Gastroesophageal sphincter (tissue), 4 donors: ENCODE measurements at regions not wholly inside any gene's neighbourhood (a gene's known extent, or its start where the extent isn't known, plus 50 kb on each side); places are given as distances from the start of the nearest gene placed in this dataset.

Source experiments
- ATAC-seq: fragments of 150-250 bp; one replicate; pipeline ENCODE4 v1.9.1; 2016; ENCODE audit warnings: mild to moderate bottlenecking, moderate library complexity
- H3K27ac ChIP-seq, 4 donors: fragments of 200-600 bp; sonication (generic) in 3 of 4; 1 replicate in 3 of 4; 2 replicates in 1 of 4; pipeline ENCODE4 v1.5.1; 2016 to 2019
- H3K27me3 ChIP-seq: fragments of 200-600 bp; sonication (generic); one replicate; pipeline ENCODE4 v1.5.1; 2019
- H3K36me3 ChIP-seq, 2 donors: fragments of 200-600 bp; sonication (generic); one replicate each; pipeline ENCODE4 v1.5.1; 2019; ENCODE audit warnings: control low read depth in 1 of 2
- H3K4me1 ChIP-seq, 3 donors: fragments of 200-600 bp; sonication (generic); 1 replicate in 2 of 3; 2 replicates in 1 of 3; pipeline ENCODE4 v1.5.1; 2016 to 2019; ENCODE audit warnings: control low read depth in 2 of 3
- H3K4me3 ChIP-seq, 2 donors: fragments of 200-600 bp; sonication (generic); one replicate each; pipeline ENCODE4 v1.5.1; 2019; ENCODE audit warnings: mild to moderate bottlenecking in 1 of 2, moderate library complexity in 1 of 2
- H3K9me3 ChIP-seq, 3 donors: fragments of 200-600 bp; sonication (generic); one replicate each; pipeline ENCODE4 v1.5.1; 2017 to 2019; ENCODE audit warnings: control low read depth in 2 of 3
- CTCF ChIP-seq, 4 experiments: fragments of 200-600 bp in 2 of 4; fragments of 450-650 bp in 2 of 4; sonication (generic) in 1 of 4; IDR thresholded peaks; one replicate each; pipeline ENCODE4 v1.5.1; 2017 to 2019; ENCODE audit warnings: antibody characterized with exemption in 4 of 4, mild to moderate bottlenecking in 2 of 4, moderate library complexity in 2 of 4
- EP300 ChIP-seq: sonication (generic); formaldehyde crosslinking; IDR thresholded peaks from one replicate; pipeline ENCODE4 v1.6.1; 2017; ENCODE audit warnings: antibody characterized with exemption, mild to moderate bottlenecking
- POLR2A ChIP-seq, 2 donors: fragments of 450-650 bp; IDR thresholded peaks; one replicate each; pipeline ENCODE4 v1.6.1; 2017; ENCODE audit warnings: antibody characterized with exemption in 2 of 2, mild to moderate bottlenecking in 2 of 2, moderate library complexity in 1 of 2
- POLR2AphosphoS5 ChIP-seq: sonication (generic); formaldehyde crosslinking; IDR thresholded peaks from one replicate; pipeline ENCODE4 v1.6.1; 2017; ENCODE audit warnings: antibody characterized with exemption
- WGBS, 2 donors: methylation state at CpG; one replicate each; pipeline ENCODE4 v1.1.5; 2018; ENCODE audit warnings: low coverage in 1 of 2; 5-methylcytosine and 5-hydroxymethylcytosine counted together

DNA sequence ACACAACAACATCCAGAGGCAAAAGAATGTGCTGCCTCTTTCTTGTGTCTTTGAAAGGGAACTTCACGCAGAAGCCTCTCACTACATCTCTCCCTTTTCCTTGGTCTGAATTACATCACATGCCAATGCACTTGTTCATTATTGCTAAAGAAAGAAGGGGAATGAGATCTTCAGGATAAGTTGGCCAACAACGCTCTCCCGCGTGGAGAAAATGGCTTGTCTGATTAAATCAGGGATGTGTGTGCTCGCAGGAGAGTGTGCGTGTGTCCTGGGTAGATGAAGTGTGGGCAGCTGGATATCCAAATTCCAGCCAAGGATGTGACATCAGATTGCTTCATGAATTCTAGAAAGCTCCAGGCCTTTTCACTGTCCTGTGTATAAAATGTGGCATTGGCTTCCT, 541.6 kb upstream of the FZD8 start:
- H3K4me3 ChIP-seq = no peak overlapping the region
- no peak for ATAC-seq
- WGBS, 2 donors = 97 to 100% methylated on average over 3 to 6 of the region's 6 CpGs
- TF ChIP-seq EP300 (no peak), POLR2AphosphoS5 (no peak), CTCF (IDR thresholded peaks at IDR 0.05) (no peak), POLR2A (IDR thresholded peaks at IDR 0.05) (no peak)
- H3K36me3 ChIP-seq = no peaks in the 10 kb centered on the region
- no peaks in the 10 kb centered on the region for H3K27me3 ChIP-seq
- H3K9me3 ChIP-seq = no peaks in the 10 kb centered on the region
- peaks cover 0 to 13% (median 0%) of the 10 kb centered on the region in 3 donors for H3K4me1 ChIP-seq
- no peak overlapping the region for H3K27ac ChIP-seq

- Histone ChIP-seq H3K27ac (no peak overlapping the region), H3K4me3 (no peak overlapping the region), H3K36me3 (no peaks in the 10 kb centered on the region), H3K4me1 (peaks cover 0 to 13% (median 0%) of the 10 kb centered on the region in 3 donors), H3K27me3 (no peaks in the 10 kb centered on the region), H3K9me3 (no peaks in the 10 kb centered on the region)
- TF ChIP-seq CTCF (IDR thresholded peaks at IDR 0.05) (no peak), POLR2AphosphoS5 (no peak), POLR2A (IDR thresholded peaks at IDR 0.05) (no peak), EP300 (no peak)
- no peak for ATAC-seq
Measured at GRCh38 chr10:36183056-36183455, 541.0 kb upstream of the FZD8 start.

- Histone ChIP-seq H3K9me3 (no peaks in the 10 kb centered on the region), H3K36me3 (no peaks in the 10 kb centered on the region), H3K27ac (no peak overlapping the region), H3K27me3 (no peaks in the 10 kb centered on the region), H3K4me3 (no peak overlapping the region), H3K4me1 (peaks cover 0 to 13% (median 0%) of the 10 kb centered on the region in 3 donors)
- no peak for ATAC-seq
- TF ChIP-seq EP300 = no peak
- TF ChIP-seq POLR2A (IDR thresholded peaks at IDR 0.05) = no peak
- TF ChIP-seq POLR2AphosphoS5 = no peak
- no peak for TF ChIP-seq CTCF (IDR thresholded peaks at IDR 0.05)
- 81 to 93% methylated on average over 3 to 4 of the region's 4 CpGs for whole genome bisulfite sequencing, 2 donors
Measured at GRCh38 chr10:36182606-36183005, 540.5 kb upstream of the FZD8 start.

DNA sequence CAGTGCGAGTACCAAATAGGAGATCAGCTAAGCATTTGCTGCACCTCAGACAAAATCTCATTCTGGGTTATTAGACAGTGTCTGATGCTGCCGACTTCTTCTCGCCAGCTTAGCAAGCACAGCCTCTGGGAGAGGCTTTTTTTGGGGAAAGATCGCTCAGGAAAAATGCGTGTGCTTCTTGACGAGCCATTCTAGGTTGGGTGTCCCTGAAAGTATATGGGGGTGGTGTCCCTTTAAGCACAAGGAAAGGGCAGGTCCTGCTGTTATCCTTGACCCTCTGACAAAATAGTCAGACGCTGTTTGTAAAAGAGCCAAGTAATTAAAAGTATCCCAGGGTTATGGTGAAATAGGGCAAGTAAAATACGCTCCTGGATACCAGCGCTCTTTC, 540.1 kb upstream of the FZD8 start:
- no peak for ATAC-seq

More for the DNA sequence above, 540.1 kb upstream of the FZD8 start:
- Histone ChIP-seq H3K27me3 (no peaks in the 10 kb centered on the region), H3K4me1 (peaks cover 0 to 11% (median 0%) of the 10 kb centered on the region in 3 donors), H3K27ac (no peak overlapping the region), H3K4me3 (no peak overlapping the region), H3K9me3 (no peaks in the 10 kb centered on the region), H3K36me3 (no peaks in the 10 kb centered on the region)
- WGBS, 2 donors = 51 to 52% methylated on average over 4 to 7 of the region's 9 CpGs
- TF ChIP-seq EP300 (no peak), POLR2AphosphoS5 (no peak), CTCF (IDR thresholded peaks at IDR 0.05) (no peak)
